Natural killer cell treated with Interleukin-12 subunit alpha and Interleukin-12 subunit beta and Interleukin-15 and Interleukin-18, amount 100 ng/mL, for 72 hours (primary cell): ENCODE measurements at regions not wholly inside any gene's neighbourhood (a gene's known extent, or its start where the extent isn't known, plus 50 kb on each side); places are given as distances from the start of the nearest gene placed in this dataset.

ENCODE experiments used
- ATAC-seq, 2 donors: fragments of 150-1000 bp; cut with Tn5 transposase in 1 of 2; sonication (Bioruptor Pico), chemical (Tn5 transposase) in 1 of 2; 2 replicates each; pipeline ENCODE4 v1.10.0; 2021
- DNase-seq: peaks from one replicate; pipeline ENCODE4 v3.0.0; 2022; ENCODE audit warnings: low spot score
- H3K27ac Mint-ChIP-seq, 2 donors: 1 replicate in 1 of 2; 2 replicates in 1 of 2; pipeline ENCODE4 v1.8.0; 2022; ENCODE audit warnings: mixed read lengths in 2 of 2, mild to moderate bottlenecking in 1 of 2, moderate library complexity in 1 of 2
- H3K27me3 Mint-ChIP-seq, 2 donors: 1 replicate in 1 of 2; 2 replicates in 1 of 2; pipeline ENCODE4 v1.8.0; 2022; ENCODE audit warnings: mixed read lengths in 2 of 2
- H3K36me3 Mint-ChIP-seq: one replicate; pipeline ENCODE4 v1.8.0; 2022; ENCODE audit warnings: mixed read lengths
- H3K4me1 Mint-ChIP-seq, 2 donors: 1 replicate in 1 of 2; 2 replicates in 1 of 2; pipeline ENCODE4 v1.8.0; 2022; ENCODE audit warnings: low read depth in 2 of 2, mixed read lengths in 2 of 2, mild to moderate bottlenecking in 1 of 2
- H3K4me3 Mint-ChIP-seq: one replicate; pipeline ENCODE4 v1.8.0; 2022; ENCODE audit warnings: mixed read lengths
- H3K9me3 Mint-ChIP-seq: 2 replicates; pipeline ENCODE4 v1.8.0; 2022; ENCODE audit warnings: mixed read lengths

- Mint-ChIP-seq H3K4me1 (no peaks in the 10 kb centered on the region), H3K9me3 (peaks cover 3% of the 10 kb centered on the region), H3K27ac (no peak overlapping the region), H3K4me3 (no peak overlapping the region), H3K27me3 (no peaks in the 10 kb centered on the region), H3K36me3 (peaks cover 5% of the 10 kb centered on the region)
- ATAC-seq (no peak), DNase-seq (no peak)
Measured at GRCh38 chr1:58353168-58353567, 193.4 kb downstream of the OMA1 start.

- DNase-seq (no peak), ATAC-seq (no peak)
- Mint-ChIP-seq H3K27me3 (no peaks in the 10 kb centered on the region), H3K36me3 (peaks cover 5% of the 10 kb centered on the region), H3K4me1 (no peaks in the 10 kb centered on the region), H3K4me3 (no peak overlapping the region), H3K27ac (no peak overlapping the region), H3K9me3 (peaks cover 3% of the 10 kb centered on the region)
Measured at GRCh38 chr1:58352476-58353092, 193.9 kb downstream of the OMA1 start.

- Mint-ChIP-seq H3K27me3 (no peaks in the 10 kb centered on the region), H3K4me1 (peaks cover 0 to 4% of the 10 kb centered on the region in 2 donors), H3K9me3 (peaks cover 2% of the 10 kb centered on the region), H3K36me3 (peaks cover 2% of the 10 kb centered on the region), H3K4me3 (no peak overlapping the region), H3K27ac (no peak overlapping the region)
- DNase-seq (no peak), ATAC-seq (no peak)
Measured at GRCh38 chr1:58346036-58346355, 200.5 kb downstream of the OMA1 start.

- Mint-ChIP-seq H3K27me3 (no peaks in the 10 kb centered on the region), H3K36me3 (no peaks in the 10 kb centered on the region), H3K27ac (no peak overlapping the region), H3K9me3 (no peaks in the 10 kb centered on the region), H3K4me1 (peaks cover 0 to 4% of the 10 kb centered on the region in 2 donors), H3K4me3 (no peak overlapping the region)
- no peak for ATAC-seq
- DNase-seq = no peak
Measured at GRCh38 chr1:58345215-58346035, 201.1 kb downstream of the OMA1 start.

- H3K36me3 Mint-ChIP-seq = no peaks in the 10 kb centered on the region
- H3K4me3 Mint-ChIP-seq = no peak overlapping the region
- no peak overlapping the region for H3K27ac Mint-ChIP-seq
- ATAC-seq = no peak
- no peaks in the 10 kb centered on the region for H3K9me3 Mint-ChIP-seq
- no peak for DNase-seq
- no peaks in the 10 kb centered on the region for H3K27me3 Mint-ChIP-seq
- peaks cover 0 to 4% of the 10 kb centered on the region in 2 donors for H3K4me1 Mint-ChIP-seq
Measured at GRCh38 chr1:58340185-58340584, 206.3 kb downstream of the OMA1 start.

GRCh38 chr1:58338081-58338480 is 208.4 kb downstream of the OMA1 start:
- Mint-ChIP-seq H3K36me3 (no peaks in the 10 kb centered on the region), H3K27me3 (no peaks in the 10 kb centered on the region), H3K4me3 (no peak overlapping the region), H3K4me1 (peaks cover 0 to under 1% of the 10 kb centered on the region in 2 donors), H3K9me3 (peaks cover 3% of the 10 kb centered on the region), H3K27ac (no peak overlapping the region)
- ATAC-seq (no peak), DNase-seq (no peak)

GRCh38 chr1:58333511-58333910 is 213.0 kb downstream of the OMA1 start:
- H3K4me1 Mint-ChIP-seq = no peaks in the 10 kb centered on the region
- no peak for DNase-seq
- H3K27ac Mint-ChIP-seq = no peak overlapping the region
- H3K36me3 Mint-ChIP-seq = no peaks in the 10 kb centered on the region
- no peak for ATAC-seq
- peaks cover 3% of the 10 kb centered on the region for H3K9me3 Mint-ChIP-seq
- H3K27me3 Mint-ChIP-seq = peaks cover 0 to 3% of the 10 kb centered on the region in 2 donors
- H3K4me3 Mint-ChIP-seq = no peak overlapping the region

- no peak for DNase-seq
- ATAC-seq = no peak
- H3K36me3 Mint-ChIP-seq = no peaks in the 10 kb centered on the region
- peaks cover 3% of the 10 kb centered on the region for H3K9me3 Mint-ChIP-seq
- H3K27me3 Mint-ChIP-seq = peaks cover 0 to 3% of the 10 kb centered on the region in 2 donors
- no peak overlapping the region for H3K27ac Mint-ChIP-seq
- no peak overlapping the region for H3K4me3 Mint-ChIP-seq
- no peaks in the 10 kb centered on the region for H3K4me1 Mint-ChIP-seq
Measured at GRCh38 chr1:58331156-58331555, 215.4 kb downstream of the OMA1 start.

- ATAC-seq = no peak
- H3K4me3 Mint-ChIP-seq = no peak overlapping the region
- H3K9me3 Mint-ChIP-seq = no peaks in the 10 kb centered on the region
Measured at GRCh38 chr1:58325866-58326265, 220.7 kb downstream of the OMA1 start.

GRCh38 chr1:58324558-58324957 is 222.0 kb downstream of the OMA1 start:
- Mint-ChIP-seq H3K27ac (no peak overlapping the region), H3K9me3 (no peaks in the 10 kb centered on the region), H3K36me3 (no peaks in the 10 kb centered on the region), H3K4me1 (peaks cover 0 to 4% of the 10 kb centered on the region in 2 donors), H3K27me3 (peaks cover 0 to 5% of the 10 kb centered on the region in 2 donors), H3K4me3 (no peak overlapping the region)
- peak in 1 of 2 donors; percentile 31 for ATAC-seq
- DNase-seq = no peak

More at GRCh38 chr1:58325866-58326265, 220.7 kb downstream of the OMA1 start:
- no peaks in the 10 kb centered on the region for H3K36me3 Mint-ChIP-seq
- DNase-seq = no peak
- no peak overlapping the region for H3K27ac Mint-ChIP-seq
- peaks cover 0 to 4% of the 10 kb centered on the region in 2 donors for H3K4me1 Mint-ChIP-seq
- H3K27me3 Mint-ChIP-seq = no peaks in the 10 kb centered on the region

- no peak overlapping the region for H3K4me3 Mint-ChIP-seq
- DNase-seq (no peak), ATAC-seq (no peak)
- no peaks in the 10 kb centered on the region for H3K4me1 Mint-ChIP-seq
- no peaks in the 10 kb centered on the region for H3K36me3 Mint-ChIP-seq
- no peak overlapping the region for H3K27ac Mint-ChIP-seq
- H3K27me3 Mint-ChIP-seq = peaks cover 2 to 10% of the 10 kb centered on the region in 2 donors
- H3K9me3 Mint-ChIP-seq = no peaks in the 10 kb centered on the region
Measured at GRCh38 chr1:58318157-58319005, 228.1 kb downstream of the OMA1 start.

GRCh38 chr1:58317694-58318093 is 228.8 kb downstream of the OMA1 start:
- H3K4me1 Mint-ChIP-seq = no peaks in the 10 kb centered on the region
- peaks cover 2 to 10% of the 10 kb centered on the region in 2 donors for H3K27me3 Mint-ChIP-seq
- H3K27ac Mint-ChIP-seq = no peak overlapping the region
- ATAC-seq (no peak), DNase-seq (no peak)
- H3K36me3 Mint-ChIP-seq = no peaks in the 10 kb centered on the region
- no peaks in the 10 kb centered on the region for H3K9me3 Mint-ChIP-seq
- H3K4me3 Mint-ChIP-seq = no peak overlapping the region

- no peak overlapping the region for H3K4me3 Mint-ChIP-seq
- H3K9me3 Mint-ChIP-seq = no peaks in the 10 kb centered on the region
- ATAC-seq = no peak
- H3K36me3 Mint-ChIP-seq = no peaks in the 10 kb centered on the region
- no peaks in the 10 kb centered on the region for H3K4me1 Mint-ChIP-seq
- no peak for DNase-seq
- peaks cover 2 to 10% of the 10 kb centered on the region in 2 donors for H3K27me3 Mint-ChIP-seq
- H3K27ac Mint-ChIP-seq = no peak overlapping the region
Measured at GRCh38 chr1:58317086-58317485, 229.4 kb downstream of the OMA1 start.

GRCh38 chr1:58316141-58316540 is 230.4 kb downstream of the OMA1 start:
- H3K4me1 Mint-ChIP-seq = peaks cover 0 to 4% of the 10 kb centered on the region in 2 donors

More at GRCh38 chr1:58316141-58316540, 230.4 kb downstream of the OMA1 start:
- DNase-seq (no peak), ATAC-seq (no peak)
- Mint-ChIP-seq H3K4me3 (no peak overlapping the region), H3K27ac (no peak overlapping the region), H3K36me3 (no peaks in the 10 kb centered on the region), H3K27me3 (peaks cover 2 to 10% of the 10 kb centered on the region in 2 donors), H3K9me3 (no peaks in the 10 kb centered on the region)
